ENCODE measurements at regions not wholly inside any gene's neighbourhood (a gene's known extent, or its start where the extent isn't known, plus 50 kb on each side); places are given as distances from the start of the nearest gene placed in this dataset.

DNA sequence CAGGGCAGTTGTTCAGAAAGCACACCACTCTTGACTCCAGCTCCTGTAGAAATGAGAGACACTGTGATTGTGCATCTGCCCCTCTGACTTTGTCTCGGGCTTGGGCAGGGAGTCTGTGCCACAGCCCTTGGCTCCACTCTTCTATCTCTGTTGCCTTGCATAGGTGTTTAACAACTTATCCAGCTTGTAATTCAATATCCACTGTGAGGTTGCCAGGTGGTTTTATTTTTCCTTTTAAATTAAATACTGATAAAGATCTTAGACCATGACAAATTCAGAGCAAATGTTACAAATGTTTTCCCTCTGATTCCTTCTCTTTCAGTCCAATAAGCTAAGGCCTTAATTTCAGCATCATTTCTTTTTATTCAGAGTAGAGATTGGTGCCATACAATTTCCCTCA is 421.7 kb downstream of the STK39 start:
- TF ChIP-seq CTCF (IDR thresholded peaks at IDR 0.05; ENCODE audit: low read length, missing control alignments), result no peak
- H3K4me3 ChIP-seq (replicated peaks; ENCODE audit: low read depth, low read length), result no peak overlapping the region
- DNase-seq (ENCODE audit: low read depth), result no peak

GRCh38 chr2:167822690-167823465 is 424.5 kb downstream of the STK39 start:
- H3K4me3 ChIP-seq (replicated peaks; ENCODE audit: low read depth, low read length), result no peak overlapping the region
- no peak for DNase-seq (ENCODE audit: low read depth)
- TF ChIP-seq CTCF (IDR thresholded peaks at IDR 0.05; ENCODE audit: low read length, missing control alignments), result no peak

- DNase-seq (ENCODE audit: low read depth), result no peak
- TF ChIP-seq CTCF (IDR thresholded peaks at IDR 0.05; ENCODE audit: low read length, missing control alignments), result no peak
- no peak overlapping the region for H3K4me3 ChIP-seq (replicated peaks; ENCODE audit: low read depth, low read length)
These were observed 426.9 kb downstream of the STK39 start for GRCh38 chr2:167820488-167820887.

DNA sequence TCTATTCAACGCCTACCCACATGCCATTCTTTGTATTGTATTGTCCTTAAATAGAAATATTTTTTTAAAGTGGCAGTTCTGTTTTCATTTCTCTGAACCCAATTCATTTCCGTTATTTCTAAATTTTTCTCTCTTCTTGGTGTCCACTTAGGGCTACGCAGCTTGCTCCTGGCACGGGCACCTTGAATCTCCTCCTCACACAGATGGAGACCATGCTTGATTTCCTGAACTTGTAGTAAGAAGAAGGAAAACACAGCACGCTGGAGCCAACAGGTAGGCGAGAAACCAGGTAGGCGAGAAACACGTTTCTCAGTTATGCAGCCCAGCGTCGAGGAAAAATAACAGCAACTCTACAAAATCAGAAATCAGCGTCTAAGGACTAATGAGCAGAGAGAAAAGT is 428.9 kb downstream of the STK39 start:
- H3K4me3 ChIP-seq (replicated peaks; ENCODE audit: low read depth, low read length), result no peak overlapping the region
- no peak for TF ChIP-seq CTCF (IDR thresholded peaks at IDR 0.05; ENCODE audit: low read length, missing control alignments)
- DNase-seq (ENCODE audit: low read depth), result no peak

DNA sequence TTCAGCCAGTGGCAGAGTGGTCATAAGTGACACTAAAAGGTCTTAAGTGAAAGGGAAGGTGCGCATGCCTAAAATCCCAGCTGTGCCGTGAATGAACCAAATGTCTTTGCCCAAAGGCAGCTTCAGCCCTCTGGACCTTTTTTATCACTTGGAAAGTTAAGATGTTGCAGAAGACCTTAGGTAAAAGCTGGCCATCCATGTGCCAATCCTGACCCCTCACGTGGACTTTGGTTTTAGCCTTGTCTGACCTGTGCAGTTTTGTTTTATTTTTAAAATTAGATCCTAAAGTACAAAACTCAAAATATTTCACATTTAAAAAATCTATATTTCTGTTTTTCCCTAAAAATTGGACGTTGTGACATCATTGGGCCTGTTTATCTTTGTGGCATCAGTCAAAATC is 429.5 kb downstream of the STK39 start:
- DNase-seq (ENCODE audit: low read depth), result no peak
- no peak for TF ChIP-seq CTCF (IDR thresholded peaks at IDR 0.05; ENCODE audit: low read length, missing control alignments)
- no peak overlapping the region for H3K4me3 ChIP-seq (replicated peaks; ENCODE audit: low read depth, low read length)

DNA sequence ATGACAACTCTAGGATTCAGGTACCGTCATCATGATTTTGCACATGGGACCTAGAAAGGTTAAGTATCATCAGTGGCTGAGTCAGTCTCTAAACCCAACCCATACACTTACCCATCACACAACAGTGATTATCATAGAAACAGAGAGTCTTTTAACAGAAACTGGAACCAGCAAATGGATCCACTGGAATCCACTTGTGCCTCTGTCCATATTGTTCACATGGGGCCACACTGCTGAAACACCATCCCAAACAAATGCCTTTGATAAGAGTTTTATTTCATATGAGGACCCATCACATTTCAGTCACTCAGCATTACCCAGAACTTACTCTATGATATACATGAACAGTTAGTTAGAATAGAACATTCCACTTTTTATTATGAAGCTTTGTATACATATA is 430.0 kb downstream of the STK39 start:
- no peak for DNase-seq (ENCODE audit: low read depth)
- TF ChIP-seq CTCF (IDR thresholded peaks at IDR 0.05; ENCODE audit: low read length, missing control alignments), result no peak
- no peak overlapping the region for H3K4me3 ChIP-seq (replicated peaks; ENCODE audit: low read depth, low read length)

GRCh38 chr2:167816874-167817290 is 430.5 kb downstream of the STK39 start:
- no peak for TF ChIP-seq CTCF (IDR thresholded peaks at IDR 0.05; ENCODE audit: low read length, missing control alignments)
- H3K4me3 ChIP-seq (replicated peaks; ENCODE audit: low read depth, low read length), result no peak overlapping the region
- no peak for DNase-seq (ENCODE audit: low read depth)
